Suprapubic skin (tissue), 4 donors: ENCODE measurements at regions not wholly inside any gene's neighbourhood (a gene's known extent, or its start where the extent isn't known, plus 50 kb on each side); places are given as distances from the start of the nearest gene placed in this dataset.

Source experiments
- DNase-seq, 2 donors: peaks; one replicate each; pipeline ENCODE4 v3.0.0-alpha.2; 2019; ENCODE audit warnings: low spot score in 2 of 2
- H3K27ac ChIP-seq: fragments of 200-600 bp; sonication (generic); one replicate; pipeline ENCODE4 v1.5.1; 2019
- H3K27me3 ChIP-seq: fragments of 200-600 bp; sonication (generic); one replicate; pipeline ENCODE4 v1.5.1; 2019
- H3K36me3 ChIP-seq: fragments of 200-600 bp; sonication (generic); one replicate; pipeline ENCODE4 v1.5.1; 2019
- H3K4me1 ChIP-seq: fragments of 200-600 bp; sonication (generic); one replicate; pipeline ENCODE4 v1.5.1; 2019
- H3K4me3 ChIP-seq: fragments of 200-600 bp; sonication (generic); one replicate; pipeline ENCODE4 v1.5.1; 2019; ENCODE audit warnings: mild to moderate bottlenecking
- H3K9me3 ChIP-seq: fragments of 200-600 bp; sonication (generic); one replicate; pipeline ENCODE4 v1.5.1; 2019
- CTCF ChIP-seq, 2 donors: fragments of 200-600 bp in 1 of 2; fragments of 450-650 bp in 1 of 2; sonication (generic) in 1 of 2; IDR thresholded peaks; one replicate each; pipeline ENCODE4 v1.5.1; 2016 to 2019; ENCODE audit warnings: antibody characterized with exemption in 2 of 2, mild to moderate bottlenecking in 1 of 2, moderate library complexity in 1 of 2
- EP300 ChIP-seq: sonication (generic); formaldehyde crosslinking; IDR thresholded peaks from one replicate; pipeline ENCODE4 v1.6.1; 2017; ENCODE audit warnings: antibody characterized with exemption
- POLR2A ChIP-seq, 2 donors: fragments of 450-650 bp; IDR thresholded peaks; one replicate each; pipeline ENCODE4 v1.6.1; 2017; ENCODE audit warnings: antibody characterized with exemption in 2 of 2, mild to moderate bottlenecking in 2 of 2, moderate library complexity in 2 of 2
- POLR2AphosphoS5 ChIP-seq, 3 donors: sonication (generic); formaldehyde crosslinking; IDR thresholded peaks; one replicate each; pipeline ENCODE4 v1.6.1; 2017; ENCODE audit warnings: antibody characterized with exemption in 3 of 3
- WGBS: methylation state at CpG from one replicate; pipeline ENCODE4 v1.1.5; 2018; 5-methylcytosine and 5-hydroxymethylcytosine counted together

- Histone ChIP-seq H3K27ac (no peak overlapping the region), H3K27me3 (no peaks in the 10 kb centered on the region), H3K9me3 (no peaks in the 10 kb centered on the region), H3K4me3 (no peak overlapping the region), H3K4me1 (no peaks in the 10 kb centered on the region), H3K36me3 (no peaks in the 10 kb centered on the region)
- TF ChIP-seq POLR2AphosphoS5 (IDR thresholded peaks at IDR 0.05) (no peak), POLR2A (IDR thresholded peaks at IDR 0.05) (no peak), CTCF (IDR thresholded peaks at IDR 0.05) (no peak), EP300 (no peak)
- 82% methylated on average over 3 of the region's 3 CpGs for WGBS
- DNase-seq, result no peak
Observed at GRCh38 chr6:14544666-14545065, 427.1 kb downstream of the CD83 start.

- Histone ChIP-seq H3K27ac (no peak overlapping the region), H3K36me3 (no peaks in the 10 kb centered on the region), H3K4me1 (peaks cover 2% of the 10 kb centered on the region), H3K27me3 (no peaks in the 10 kb centered on the region), H3K9me3 (no peaks in the 10 kb centered on the region), H3K4me3 (no peak overlapping the region)
- TF ChIP-seq EP300 (no peak), POLR2AphosphoS5 (IDR thresholded peaks at IDR 0.05) (no peak)
- DNase-seq, result no peak
- 83% methylated on average over 2 of the region's 2 CpGs for WGBS
Observed at GRCh38 chr6:14545496-14545895, 427.9 kb downstream of the CD83 start.

- no peaks in the 10 kb centered on the region for H3K36me3 ChIP-seq
- no peaks in the 10 kb centered on the region for H3K27me3 ChIP-seq
- H3K4me1 ChIP-seq, result peaks cover 7% of the 10 kb centered on the region
- TF ChIP-seq CTCF (IDR thresholded peaks at IDR 0.05), result no peak
- WGBS, result 91% methylated on average over 5 of the region's 5 CpGs
- no peak overlapping the region for H3K4me3 ChIP-seq
- DNase-seq, result no peak
- no peak overlapping the region for H3K27ac ChIP-seq
- H3K9me3 ChIP-seq, result no peaks in the 10 kb centered on the region
Observed at GRCh38 chr6:14546036-14546435, 428.5 kb downstream of the CD83 start.

GRCh38 chr6:14547284-14547998 lies 429.9 kb downstream of the CD83 start:
- TF ChIP-seq POLR2AphosphoS5 (IDR thresholded peaks at IDR 0.05), result no peak
- TF ChIP-seq EP300, result no peak
- TF ChIP-seq CTCF (IDR thresholded peaks at IDR 0.05), result no peak
- TF ChIP-seq POLR2A (IDR thresholded peaks at IDR 0.05), result no peak
- H3K27me3 ChIP-seq, result no peaks in the 10 kb centered on the region
- no peaks in the 10 kb centered on the region for H3K36me3 ChIP-seq
- H3K4me3 ChIP-seq, result no peak overlapping the region
- no peaks in the 10 kb centered on the region for H3K9me3 ChIP-seq
- H3K4me1 ChIP-seq, result peaks cover 9% of the 10 kb centered on the region
- 70% methylated on average over 6 of the region's 6 CpGs for WGBS
- no peak for DNase-seq
- H3K27ac ChIP-seq, result no peak overlapping the region

GRCh38 chr6:14549304-14549770 lies 431.8 kb downstream of the CD83 start:
- Histone ChIP-seq H3K4me3 (no peak overlapping the region), H3K9me3 (no peaks in the 10 kb centered on the region), H3K36me3 (no peaks in the 10 kb centered on the region), H3K4me1 (peaks cover 9% of the 10 kb centered on the region), H3K27me3 (no peaks in the 10 kb centered on the region), H3K27ac (no peak overlapping the region)
- DNase-seq, result no peak
- WGBS, result 88% methylated on average over 5 of the region's 6 CpGs
- TF ChIP-seq EP300 (no peak), POLR2A (IDR thresholded peaks at IDR 0.05) (no peak), POLR2AphosphoS5 (IDR thresholded peaks at IDR 0.05) (no peak), CTCF (IDR thresholded peaks at IDR 0.05) (no peak)

GRCh38 chr6:14549871-14550270 lies 432.3 kb downstream of the CD83 start:
- peaks cover 9% of the 10 kb centered on the region for H3K4me1 ChIP-seq
- H3K27me3 ChIP-seq, result no peaks in the 10 kb centered on the region
- H3K4me3 ChIP-seq, result no peak overlapping the region
- no peaks in the 10 kb centered on the region for H3K9me3 ChIP-seq
- H3K27ac ChIP-seq, result no peak overlapping the region
- no peak for DNase-seq
- H3K36me3 ChIP-seq, result no peaks in the 10 kb centered on the region
- no peak for TF ChIP-seq CTCF (IDR thresholded peaks at IDR 0.05)
- TF ChIP-seq POLR2AphosphoS5 (IDR thresholded peaks at IDR 0.05), result no peak
- no peak for TF ChIP-seq EP300
- TF ChIP-seq POLR2A (IDR thresholded peaks at IDR 0.05), result no peak
- WGBS, result 97% methylated on average over 3 of the region's 3 CpGs
